ENCODE measurements at regions not wholly inside any gene's neighbourhood (a gene's known extent, or its start where the extent isn't known, plus 50 kb on each side); places are given as distances from the start of the nearest gene placed in this dataset.

DNA sequence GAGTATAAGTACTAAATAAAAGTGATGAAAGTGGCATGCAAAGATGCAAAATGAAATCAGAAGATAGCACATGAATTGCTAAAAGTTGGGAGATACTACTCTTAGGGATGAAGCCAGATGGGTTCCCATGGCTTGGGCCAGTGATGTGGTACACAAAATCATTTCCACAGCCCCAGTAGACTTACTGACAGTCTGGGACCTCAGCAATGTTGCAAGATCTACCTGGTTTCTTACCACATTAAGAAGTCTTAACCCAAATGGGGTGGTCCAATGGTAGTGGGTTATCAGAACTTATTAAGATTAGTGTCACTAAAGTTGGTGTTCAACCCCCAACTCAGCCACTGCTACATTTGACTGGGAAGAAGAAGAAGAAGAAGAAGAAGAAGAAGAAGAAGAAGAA is 227.7 kb upstream of the IRF2BP2 start:
- Histone ChIP-seq H3K9me3 (ENCODE audit: control insufficient read depth, insufficient read depth, low read depth, low read length) (no peaks in the 10 kb centered on the region), H3K4me1 (ENCODE audit: control insufficient read depth, insufficient read depth, low read length) (peaks cover 9% of the 10 kb centered on the region), H3K27ac (ENCODE audit: low read length) (peak overlapping the region; percentile 61; the same call in 1 of the 2 replicates), H3K4me3 (ENCODE audit: low read depth in 2 of 2, low read length in 2 of 2) (no peak overlapping the region), H3K27me3 (ENCODE audit: control insufficient read depth, insufficient read depth, low read length) (no peaks in the 10 kb centered on the region), H3K36me3 (ENCODE audit: control insufficient read depth, insufficient read depth, low read length) (no peaks in the 10 kb centered on the region)
- intact Hi-C loops (cut with micrococcal nuclease; ENCODE audit: unreplicated experiment) (no loop called here), in situ Hi-C loops (cut with HindIII; ENCODE audit: low pct_unique_long_range_greater_than_20kb, low sequenced_read_pairs) (no loop called here)
- no peak for DNase-seq (ENCODE audit: low read depth, low spot score)
- no peak for ATAC-seq
- ChIA-PET CTCF (interaction anchor here (0.5 kb wide), 1 partner anchor 1540 kb away, joined by 3 read pairs; no protein-coding TSS in a partner anchor), POLR2A (no interaction called here)
- TF ChIP-seq TCF7L2 (IDR thresholded peaks at IDR 0.05; ENCODE audit: low read depth, low read length) (no peak), SIN3A (IDR thresholded peaks at IDR 0.05; ENCODE audit: borderline replicate concordance, insufficient read depth, low read depth, low read length) (no peak)
- TF ChIP-seq, protein P1, sequence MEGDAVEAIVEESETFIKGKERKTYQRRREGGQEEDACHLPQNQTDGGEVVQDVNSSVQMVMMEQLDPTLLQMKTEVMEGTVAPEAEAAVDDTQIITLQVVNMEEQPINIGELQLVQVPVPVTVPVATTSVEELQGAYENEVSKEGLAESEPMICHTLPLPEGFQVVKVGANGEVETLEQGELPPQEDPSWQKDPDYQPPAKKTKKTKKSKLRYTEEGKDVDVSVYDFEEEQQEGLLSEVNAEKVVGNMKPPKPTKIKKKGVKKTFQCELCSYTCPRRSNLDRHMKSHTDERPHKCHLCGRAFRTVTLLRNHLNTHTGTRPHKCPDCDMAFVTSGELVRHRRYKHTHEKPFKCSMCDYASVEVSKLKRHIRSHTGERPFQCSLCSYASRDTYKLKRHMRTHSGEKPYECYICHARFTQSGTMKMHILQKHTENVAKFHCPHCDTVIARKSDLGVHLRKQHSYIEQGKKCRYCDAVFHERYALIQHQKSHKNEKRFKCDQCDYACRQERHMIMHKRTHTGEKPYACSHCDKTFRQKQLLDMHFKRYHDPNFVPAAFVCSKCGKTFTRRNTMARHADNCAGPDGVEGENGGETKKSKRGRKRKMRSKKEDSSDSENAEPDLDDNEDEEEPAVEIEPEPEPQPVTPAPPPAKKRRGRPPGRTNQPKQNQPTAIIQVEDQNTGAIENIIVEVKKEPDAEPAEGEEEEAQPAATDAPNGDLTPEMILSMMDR (IDR thresholded peaks at IDR 0.05) = no peak
- TF ChIP-seq, protein P2, sequence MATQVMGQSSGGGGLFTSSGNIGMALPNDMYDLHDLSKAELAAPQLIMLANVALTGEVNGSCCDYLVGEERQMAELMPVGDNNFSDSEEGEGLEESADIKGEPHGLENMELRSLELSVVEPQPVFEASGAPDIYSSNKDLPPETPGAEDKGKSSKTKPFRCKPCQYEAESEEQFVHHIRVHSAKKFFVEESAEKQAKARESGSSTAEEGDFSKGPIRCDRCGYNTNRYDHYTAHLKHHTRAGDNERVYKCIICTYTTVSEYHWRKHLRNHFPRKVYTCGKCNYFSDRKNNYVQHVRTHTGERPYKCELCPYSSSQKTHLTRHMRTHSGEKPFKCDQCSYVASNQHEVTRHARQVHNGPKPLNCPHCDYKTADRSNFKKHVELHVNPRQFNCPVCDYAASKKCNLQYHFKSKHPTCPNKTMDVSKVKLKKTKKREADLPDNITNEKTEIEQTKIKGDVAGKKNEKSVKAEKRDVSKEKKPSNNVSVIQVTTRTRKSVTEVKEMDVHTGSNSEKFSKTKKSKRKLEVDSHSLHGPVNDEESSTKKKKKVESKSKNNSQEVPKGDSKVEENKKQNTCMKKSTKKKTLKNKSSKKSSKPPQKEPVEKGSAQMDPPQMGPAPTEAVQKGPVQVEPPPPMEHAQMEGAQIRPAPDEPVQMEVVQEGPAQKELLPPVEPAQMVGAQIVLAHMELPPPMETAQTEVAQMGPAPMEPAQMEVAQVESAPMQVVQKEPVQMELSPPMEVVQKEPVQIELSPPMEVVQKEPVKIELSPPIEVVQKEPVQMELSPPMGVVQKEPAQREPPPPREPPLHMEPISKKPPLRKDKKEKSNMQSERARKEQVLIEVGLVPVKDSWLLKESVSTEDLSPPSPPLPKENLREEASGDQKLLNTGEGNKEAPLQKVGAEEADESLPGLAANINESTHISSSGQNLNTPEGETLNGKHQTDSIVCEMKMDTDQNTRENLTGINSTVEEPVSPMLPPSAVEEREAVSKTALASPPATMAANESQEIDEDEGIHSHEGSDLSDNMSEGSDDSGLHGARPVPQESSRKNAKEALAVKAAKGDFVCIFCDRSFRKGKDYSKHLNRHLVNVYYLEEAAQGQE (IDR thresholded peaks at IDR 0.05; ENCODE audit: insufficient read depth in 1 of 2, low read depth in 2 of 2, low read length in 1 of 2) = no peak
- no TSS peak for BruUV-seq (replicated peaks)

DNA sequence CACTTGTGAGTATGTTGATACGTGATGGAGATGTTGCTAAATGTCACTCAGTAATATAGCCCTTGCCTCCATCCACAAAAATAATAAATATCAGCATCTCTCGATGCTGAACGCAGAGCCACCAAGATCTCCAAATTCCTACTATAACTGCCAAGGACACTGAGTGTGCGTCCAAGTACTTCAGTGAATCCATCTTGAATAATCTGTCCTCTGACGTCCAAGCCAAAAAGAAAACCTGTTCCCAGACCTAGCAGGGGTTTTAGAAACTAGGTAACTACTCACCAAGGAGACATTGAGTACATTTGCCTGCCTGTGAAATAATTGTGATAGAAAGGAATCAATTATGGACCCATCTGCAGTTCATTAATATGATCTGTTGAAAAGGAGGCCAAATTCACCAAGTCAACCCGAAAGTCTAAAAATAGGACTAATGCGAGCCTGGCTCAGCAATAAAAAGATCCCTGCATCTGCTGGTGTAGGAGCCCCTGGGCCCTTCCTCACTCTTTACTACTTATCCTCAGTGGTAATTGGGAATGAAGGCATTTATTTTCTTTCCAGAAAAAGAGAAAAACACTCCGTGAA is 226.9 kb upstream of the IRF2BP2 start:
- intact Hi-C loops (cut with micrococcal nuclease; ENCODE audit: unreplicated experiment) = no loop called here
- no TSS peak for BruUV-seq (replicated peaks)
- DNase-seq (ENCODE audit: low read depth, low spot score) = no peak
- Histone ChIP-seq H3K4me3 (ENCODE audit: low read depth in 2 of 2, low read length in 2 of 2) (no peak overlapping the region), H3K36me3 (ENCODE audit: control insufficient read depth, insufficient read depth, low read length) (no peaks in the 10 kb centered on the region), H3K4me1 (ENCODE audit: control insufficient read depth, insufficient read depth, low read length) (peaks cover 16% of the 10 kb centered on the region), H3K27me3 (ENCODE audit: control insufficient read depth, insufficient read depth, low read length) (no peaks in the 10 kb centered on the region), H3K9me3 (ENCODE audit: control insufficient read depth, insufficient read depth, low read depth, low read length) (no peaks in the 10 kb centered on the region), H3K27ac (ENCODE audit: low read length) (peak overlapping the region; percentile 73; the same call in 1 of the 2 replicates)
- ATAC-seq = no peak
- POLR2A ChIA-PET = no interaction called here
- CTCF ChIA-PET = no interaction called here
- in situ Hi-C loops (cut with HindIII; ENCODE audit: low pct_unique_long_range_greater_than_20kb, low sequenced_read_pairs) = no loop called here
- TF ChIP-seq, protein P1 (IDR thresholded peaks at IDR 0.05) = no peak
- no peak for TF ChIP-seq SIN3A (IDR thresholded peaks at IDR 0.05; ENCODE audit: borderline replicate concordance, insufficient read depth, low read depth, low read length)
- no peak for TF ChIP-seq TCF7L2 (IDR thresholded peaks at IDR 0.05; ENCODE audit: low read depth, low read length)
- TF ChIP-seq POLR2AphosphoS5 (IDR thresholded peaks at IDR 0.05; ENCODE audit: low read depth, low read length) = no peak
- TF ChIP-seq, protein P2 (IDR thresholded peaks at IDR 0.05; ENCODE audit: insufficient read depth in 1 of 2, low read depth in 2 of 2, low read length in 1 of 2) = no peak

Data from Panc1 (cell line).